Caco-2 (cell line): ENCODE measurements at regions not wholly inside any gene's neighbourhood (a gene's known extent, or its start where the extent isn't known, plus 50 kb on each side); places are given as distances from the start of the nearest gene placed in this dataset.

Experiments
- BruUV-seq: library from RNA; stranded (reverse); fragments of 400-500 nt; replicated peaks from 2 replicates; lab custom pipeline; 2021; lab: Mats Ljungman, UMichigan
- CTCF ChIA-PET: fragments of 300-600 bp; sonication (Branson Sonifier 250); formaldehyde crosslinking; loops from one replicate; lab custom pipeline; 2022; ENCODE audit warnings: antibody characterized with exemption; lab: Charles Lee
- POLR2A ChIA-PET: fragments of 300-600 bp; sonication (Branson Sonifier 250); formaldehyde crosslinking; loops from one replicate; lab custom pipeline; 2022; ENCODE audit warnings: antibody characterized with exemption; lab: Charles Lee
- DNase-seq, 2 experiments: peaks; one replicate each; pipeline versions ENCODE4 v3.0.0 to v3.0.0-alpha.2; 2020 to 2022
- H3K27me3 ChIP-seq: replicated peaks from 2 replicates; pipeline ENCODE4 v1.6.0; 2011; ENCODE audit warnings: low read length; ENCODE audit not compliant: control insufficient read depth, insufficient read depth
- H3K36me3 ChIP-seq: 2 replicates; pipeline ENCODE4 v1.5.1; 2011; ENCODE audit warnings: low read length; ENCODE audit not compliant: control insufficient read depth, insufficient read depth
- H3K4me1 ChIP-seq: fragments of 250-450 bp; sonication (Bioruptor Pico); 2 replicates; pipeline ENCODE4 v1.5.1; 2020; ENCODE audit warnings: mild to moderate bottlenecking
- H3K4me3 ChIP-seq: 2 replicates; pipeline ENCODE4 v1.5.1; 2011; ENCODE audit warnings: low read depth, mild to moderate bottlenecking, control low read depth, low read length
- H3K9me3 ChIP-seq: fragments of 250-450 bp; sonication (Bioruptor Pico); 2 replicates; pipeline ENCODE4 v1.5.1; 2020; ENCODE audit warnings: mild to moderate bottlenecking, moderate library complexity
- H3K27ac Mint-ChIP-seq: one replicate; pipeline ENCODE4 v1.8.0; 2022; ENCODE audit warnings: mixed read lengths; ENCODE audit not compliant: unreplicated experiment
- H3K27me3 Mint-ChIP-seq: one replicate; pipeline ENCODE4 v1.8.0; 2022; ENCODE audit warnings: mixed read lengths; ENCODE audit not compliant: insufficient read depth, unreplicated experiment
- H3K36me3 Mint-ChIP-seq: one replicate; pipeline ENCODE4 v1.8.0; 2022; ENCODE audit warnings: mild to moderate bottlenecking, mixed read lengths; ENCODE audit not compliant: insufficient read depth, unreplicated experiment
- H3K4me1 Mint-ChIP-seq: one replicate; pipeline ENCODE4 v1.8.0; 2022; ENCODE audit warnings: low read depth, mixed read lengths; ENCODE audit not compliant: unreplicated experiment
- H3K4me3 Mint-ChIP-seq: one replicate; pipeline ENCODE4 v1.8.0; 2022; ENCODE audit warnings: mild to moderate bottlenecking, moderate library complexity, mixed read lengths; ENCODE audit not compliant: unreplicated experiment
- H3K9me3 Mint-ChIP-seq: one replicate; pipeline ENCODE4 v1.8.0; 2022; ENCODE audit warnings: mixed read lengths; ENCODE audit not compliant: unreplicated experiment
- CTCF ChIP-seq, 2 experiments: fragments of 200-600 bp in 1 of 2; IDR thresholded peaks; 1 replicate in 1 of 2; 2 replicates in 1 of 2; pipeline versions ENCODE4 v1.5.1 to v1.8.0; 2011 to 2022; ENCODE audit warnings: antibody characterized with exemption in 1 of 2, control low read depth in 1 of 2, inconsistent platforms in 1 of 2, low read depth in 1 of 2, low read length in 1 of 2, mild to moderate bottlenecking in 1 of 2, moderate library complexity in 1 of 2; ENCODE audit not compliant: insufficient read depth in 1 of 2, severe bottlenecking in 1 of 2, unreplicated experiment in 1 of 2
- intact Hi-C: fragments of 100-400 bp; cut with micrococcal nuclease; formaldehyde crosslinking; loops from one replicate; pipeline ENCODE4 v1.10.0; 2022; ENCODE audit not compliant: unreplicated experiment

- ChIA-PET CTCF (no interaction called here), POLR2A (no interaction called here)
- no peak for TF ChIP-seq CTCF (IDR thresholded peaks at IDR 0.05; ENCODE audit: insufficient read depth in 1 of 2, low read depth in 1 of 2, low read length in 1 of 2, severe bottlenecking in 1 of 2, unreplicated experiment in 1 of 2)
- no peaks in the 10 kb centered on the region for H3K4me1 ChIP-seq
- no peaks in the 10 kb centered on the region for H3K9me3 ChIP-seq
- no peak overlapping the region for H3K4me3 Mint-ChIP-seq
- intact Hi-C loops = no loop called here
- no peak for DNase-seq
- no TSS peak for BruUV-seq
- H3K36me3 Mint-ChIP-seq = no peaks in the 10 kb centered on the region
- H3K36me3 ChIP-seq = no peaks in the 10 kb centered on the region
- peaks cover 11% of the 10 kb centered on the region for H3K27me3 Mint-ChIP-seq
- peaks cover 10% of the 10 kb centered on the region for H3K9me3 Mint-ChIP-seq
- no peak overlapping the region for H3K4me3 ChIP-seq
- H3K27me3 ChIP-seq = no peaks in the 10 kb centered on the region
- H3K4me1 Mint-ChIP-seq = no peaks in the 10 kb centered on the region
- H3K27ac Mint-ChIP-seq = no peak overlapping the region
Observed at GRCh38 chr22:49181431-49181830, 646.2 kb downstream of the BRD1 start.

DNA sequence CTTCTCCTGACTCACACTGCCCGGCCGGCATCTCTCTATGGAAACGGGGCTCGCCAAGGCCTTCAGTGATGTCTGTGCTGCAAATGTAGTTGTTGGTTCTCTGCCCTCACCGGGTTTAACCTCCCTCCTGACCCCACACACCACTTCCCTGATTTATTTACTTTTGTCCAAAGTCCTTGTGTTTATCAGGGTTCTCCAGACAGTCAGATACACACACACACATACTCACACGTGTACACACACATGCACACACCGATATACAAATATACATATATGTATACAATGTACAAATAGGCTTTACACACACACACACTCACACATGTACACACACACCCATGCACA lies 647.0 kb downstream of the BRD1 start:
- H3K4me1 ChIP-seq = no peaks in the 10 kb centered on the region
- H3K9me3 ChIP-seq = no peaks in the 10 kb centered on the region
- TF ChIP-seq CTCF (IDR thresholded peaks at IDR 0.05; ENCODE audit: insufficient read depth in 1 of 2, low read depth in 1 of 2, low read length in 1 of 2, severe bottlenecking in 1 of 2, unreplicated experiment in 1 of 2) = no peak
- ChIA-PET CTCF (no interaction called here), POLR2A (no interaction called here)
- no peak for DNase-seq
- Mint-ChIP-seq H3K36me3 (no peaks in the 10 kb centered on the region), H3K4me1 (no peaks in the 10 kb centered on the region), H3K9me3 (peaks cover 8% of the 10 kb centered on the region), H3K4me3 (no peak overlapping the region), H3K27me3 (peaks cover 14% of the 10 kb centered on the region), H3K27ac (no peak overlapping the region)
- BruUV-seq = no TSS peak
- H3K4me3 ChIP-seq = no peak overlapping the region
- H3K27me3 ChIP-seq = no peaks in the 10 kb centered on the region
- intact Hi-C loops = no loop called here
- no peaks in the 10 kb centered on the region for H3K36me3 ChIP-seq

DNA sequence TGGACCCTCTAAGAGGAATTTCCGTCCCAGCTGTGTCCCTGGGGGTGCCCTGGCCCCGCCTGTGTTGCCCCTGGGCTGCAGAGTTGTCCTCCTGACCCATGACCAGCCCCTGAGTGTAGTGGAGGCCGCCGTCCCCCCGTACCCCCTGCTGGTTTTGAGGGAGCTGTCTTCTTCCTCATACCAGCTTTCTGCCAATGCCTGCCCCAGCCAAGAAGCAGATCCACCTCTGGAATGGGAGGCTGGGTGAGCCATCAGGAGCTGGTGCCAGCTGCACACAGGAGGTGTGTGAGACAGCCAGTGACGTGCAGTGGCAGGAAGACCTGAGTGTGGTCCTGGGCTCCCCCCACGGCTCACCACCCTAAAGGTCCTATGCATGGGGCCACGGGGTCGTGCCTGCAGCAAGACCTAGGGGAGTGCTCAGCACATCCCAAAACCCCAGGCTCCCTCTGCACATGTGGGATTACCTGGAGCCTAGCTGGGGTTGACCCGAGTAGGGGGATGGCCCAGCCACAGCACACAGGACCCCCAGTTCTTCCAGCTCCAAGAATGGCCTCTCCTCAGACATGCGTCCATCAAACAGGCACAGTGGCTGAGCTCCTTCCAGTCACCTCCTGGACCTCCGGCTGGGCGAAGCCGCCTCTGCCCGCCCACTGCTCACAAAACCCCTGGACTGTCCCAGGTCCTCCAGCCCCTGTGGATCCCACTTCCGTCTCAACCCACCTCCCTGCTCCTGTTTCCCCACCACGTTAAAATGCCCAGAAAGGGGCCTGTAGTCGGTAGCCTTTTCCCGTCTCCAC lies 647.6 kb downstream of the BRD1 start:
- TF ChIP-seq CTCF (IDR thresholded peaks at IDR 0.05; ENCODE audit: insufficient read depth in 1 of 2, low read depth in 1 of 2, low read length in 1 of 2, severe bottlenecking in 1 of 2, unreplicated experiment in 1 of 2) = no peak
- Mint-ChIP-seq H3K27me3 (peaks cover 10% of the 10 kb centered on the region), H3K4me3 (no peak overlapping the region), H3K4me1 (no peaks in the 10 kb centered on the region), H3K36me3 (no peaks in the 10 kb centered on the region), H3K9me3 (peaks cover 2% of the 10 kb centered on the region), H3K27ac (no peak overlapping the region)
- Histone ChIP-seq H3K9me3 (no peaks in the 10 kb centered on the region), H3K4me1 (no peaks in the 10 kb centered on the region), H3K4me3 (no peak overlapping the region), H3K27me3 (no peaks in the 10 kb centered on the region), H3K36me3 (no peaks in the 10 kb centered on the region)
- CTCF ChIA-PET = no interaction called here
- no peak for DNase-seq
- intact Hi-C loops = no loop called here
- POLR2A ChIA-PET = no interaction called here
- no TSS peak for BruUV-seq
